ENCODE measurements at regions not wholly inside any gene's neighbourhood (a gene's known extent, or its start where the extent isn't known, plus 50 kb on each side); places are given as distances from the start of the nearest gene placed in this dataset.

DNA sequence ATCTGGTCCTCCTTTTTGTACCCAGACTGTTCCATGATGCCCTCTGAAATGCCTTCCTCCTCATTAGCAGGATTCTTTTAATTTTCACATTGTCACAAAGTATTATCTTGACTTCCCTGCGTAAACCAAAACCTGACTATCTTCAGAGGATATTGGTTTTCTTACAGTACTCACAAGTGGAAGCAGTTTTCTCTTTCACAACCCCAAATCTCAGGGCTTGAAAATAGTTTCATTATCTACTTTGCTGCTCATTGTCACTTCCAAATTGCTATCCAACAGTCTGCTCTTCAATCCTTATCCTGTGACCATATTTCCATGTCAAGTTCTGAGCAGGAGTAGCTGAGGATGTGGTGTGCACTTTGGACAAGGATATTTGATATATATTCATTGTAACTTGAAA is 324.1 kb downstream of the FAM170A start:
- TF ChIP-seq, protein P1, sequence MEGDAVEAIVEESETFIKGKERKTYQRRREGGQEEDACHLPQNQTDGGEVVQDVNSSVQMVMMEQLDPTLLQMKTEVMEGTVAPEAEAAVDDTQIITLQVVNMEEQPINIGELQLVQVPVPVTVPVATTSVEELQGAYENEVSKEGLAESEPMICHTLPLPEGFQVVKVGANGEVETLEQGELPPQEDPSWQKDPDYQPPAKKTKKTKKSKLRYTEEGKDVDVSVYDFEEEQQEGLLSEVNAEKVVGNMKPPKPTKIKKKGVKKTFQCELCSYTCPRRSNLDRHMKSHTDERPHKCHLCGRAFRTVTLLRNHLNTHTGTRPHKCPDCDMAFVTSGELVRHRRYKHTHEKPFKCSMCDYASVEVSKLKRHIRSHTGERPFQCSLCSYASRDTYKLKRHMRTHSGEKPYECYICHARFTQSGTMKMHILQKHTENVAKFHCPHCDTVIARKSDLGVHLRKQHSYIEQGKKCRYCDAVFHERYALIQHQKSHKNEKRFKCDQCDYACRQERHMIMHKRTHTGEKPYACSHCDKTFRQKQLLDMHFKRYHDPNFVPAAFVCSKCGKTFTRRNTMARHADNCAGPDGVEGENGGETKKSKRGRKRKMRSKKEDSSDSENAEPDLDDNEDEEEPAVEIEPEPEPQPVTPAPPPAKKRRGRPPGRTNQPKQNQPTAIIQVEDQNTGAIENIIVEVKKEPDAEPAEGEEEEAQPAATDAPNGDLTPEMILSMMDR (IDR thresholded peaks at IDR 0.05; ENCODE audit: low read depth, low read length): no peak
- TF ChIP-seq POLR2A (IDR thresholded peaks at IDR 0.05; ENCODE audit: extremely low read depth, insufficient read length): no peak

Data from NB4 (cell line).